ENCODE measurements at regions not wholly inside any gene's neighbourhood (a gene's known extent, or its start where the extent isn't known, plus 50 kb on each side); places are given as distances from the start of the nearest gene placed in this dataset.
"Not testable (repeated sequence)": the region's sequence is repeated elsewhere in the genome, so short reads cannot be mapped to it uniquely, and the experiment has no call there.

DNA sequence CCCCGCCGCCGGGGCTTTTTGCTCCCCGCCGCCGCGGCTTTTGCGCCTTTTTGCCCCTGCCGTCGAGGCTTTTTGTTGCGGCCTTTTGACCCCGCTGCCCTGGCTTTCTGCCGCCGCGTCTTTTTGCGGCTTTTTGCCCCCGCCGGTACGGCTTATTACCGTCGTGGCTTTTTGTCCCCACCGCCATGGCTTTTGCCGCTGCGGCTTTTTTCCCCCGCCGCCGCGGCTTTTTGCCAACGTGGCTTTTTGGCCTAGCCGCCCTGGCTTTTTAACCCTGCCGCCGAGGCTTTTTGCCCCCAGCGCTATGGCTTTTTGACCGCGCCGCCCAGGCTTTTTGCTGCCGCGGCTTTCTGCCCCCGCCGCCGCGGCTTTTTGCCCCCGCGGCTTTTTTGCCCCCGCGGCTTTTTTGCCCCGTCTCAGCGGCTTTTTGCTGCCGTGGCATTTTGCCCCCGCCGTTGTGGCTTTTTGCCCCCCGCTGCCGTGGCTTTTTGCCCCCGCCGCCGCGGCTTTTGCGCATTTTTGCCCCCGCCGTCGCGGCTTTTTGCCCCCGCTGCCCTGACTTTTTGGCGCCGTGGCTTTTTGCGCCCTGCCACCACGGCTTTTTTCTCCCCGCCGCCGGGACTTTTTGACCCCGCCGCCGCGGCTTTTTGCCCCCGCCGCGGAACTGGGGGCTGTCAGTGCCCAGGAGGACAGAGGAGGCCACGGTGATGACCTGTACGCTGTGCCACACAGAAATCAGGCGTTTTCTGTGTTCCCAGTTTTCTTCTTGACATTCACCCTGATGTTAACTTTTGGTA is 4828.5 kb upstream of the OR11H1 start:
- H3K4me3 Mint-ChIP-seq; H3K9me3 Mint-ChIP-seq (ENCODE audit: low read depth); POLR2A ChIA-PET; H3K36me3 Mint-ChIP-seq (ENCODE audit: low read depth); H3K27me3 Mint-ChIP-seq; CTCF ChIA-PET; ATAC-seq; intact Hi-C loops (cut with DNase I, micrococcal nuclease); H3K27ac Mint-ChIP-seq; DNase-seq; H3K4me1 Mint-ChIP-seq: not testable (repeated sequence)

DNA sequence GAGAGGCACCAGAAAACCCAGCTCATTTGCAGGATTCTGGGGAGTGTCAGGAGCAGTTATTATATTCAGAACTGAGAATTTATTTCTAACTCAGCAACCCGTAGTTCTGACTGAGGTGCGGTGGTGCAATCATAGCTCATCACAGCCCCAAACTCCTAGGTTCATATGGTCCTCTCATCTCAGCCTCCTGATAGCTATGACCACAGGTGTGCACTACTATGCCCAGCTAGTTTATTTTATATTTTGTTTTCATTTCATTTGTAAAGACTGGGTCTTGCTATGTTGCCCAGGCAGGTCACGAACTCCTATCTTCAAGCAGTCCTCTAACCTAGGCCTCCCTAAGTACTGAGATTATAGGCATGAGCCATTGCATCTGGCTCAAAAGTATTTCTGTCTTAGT is 4819.8 kb upstream of the OR11H1 start:
- H3K27me3 Mint-ChIP-seq; H3K4me3 Mint-ChIP-seq; H3K27ac Mint-ChIP-seq; DNase-seq; ATAC-seq; H3K36me3 Mint-ChIP-seq (ENCODE audit: low read depth); H3K4me1 Mint-ChIP-seq; H3K9me3 Mint-ChIP-seq (ENCODE audit: low read depth); intact Hi-C loops (cut with DNase I, micrococcal nuclease); CTCF ChIA-PET; POLR2A ChIA-PET: not testable (repeated sequence)

DNA sequence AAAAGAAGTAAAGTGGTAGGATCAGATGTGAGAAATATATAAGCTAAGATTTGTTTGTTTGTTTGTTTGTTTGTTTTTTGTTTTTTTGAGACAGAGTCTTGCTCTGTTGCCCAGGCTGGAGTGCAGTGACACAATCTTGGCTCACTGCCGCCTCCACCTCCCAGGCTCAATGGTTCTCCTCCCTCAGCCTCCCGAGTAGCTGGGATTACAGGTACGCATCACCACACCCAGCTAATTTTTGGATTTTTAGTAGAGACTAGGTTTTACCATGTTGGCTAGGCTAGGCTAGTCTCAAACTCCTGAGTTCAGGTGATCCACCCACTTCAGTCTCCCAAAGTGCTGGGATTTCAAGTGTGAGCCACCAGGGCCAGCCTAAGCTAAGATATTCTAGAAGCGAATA is 4817.1 kb upstream of the OR11H1 start:
- DNase-seq; H3K4me1 Mint-ChIP-seq; CTCF ChIA-PET; H3K4me3 Mint-ChIP-seq; POLR2A ChIA-PET; H3K27ac Mint-ChIP-seq; intact Hi-C loops (cut with DNase I, micrococcal nuclease); ATAC-seq; H3K36me3 Mint-ChIP-seq (ENCODE audit: low read depth); H3K27me3 Mint-ChIP-seq: not testable (repeated sequence)
- H3K9me3 Mint-ChIP-seq (ENCODE audit: low read depth), result peaks cover 28% of the 10 kb centered on the region

DNA sequence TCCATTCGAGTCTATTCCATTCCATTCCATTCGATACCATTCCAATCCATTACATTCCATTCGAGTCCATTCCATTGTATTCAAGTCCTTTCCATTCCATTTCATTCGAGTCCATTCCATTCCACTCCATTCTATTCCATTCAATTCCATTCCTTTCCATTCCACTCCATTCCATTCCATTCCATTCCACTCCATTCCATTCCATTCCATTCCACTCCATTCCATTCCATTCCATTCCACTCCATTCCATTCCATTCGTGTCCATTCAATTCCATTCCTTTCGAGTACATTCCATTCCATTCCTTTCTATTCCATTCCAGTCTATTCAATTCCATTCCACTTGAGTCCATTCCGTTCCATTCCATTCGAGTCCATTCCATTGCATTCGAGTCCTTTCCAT is 4805.2 kb upstream of the OR11H1 start:
- intact Hi-C loops (cut with DNase I, micrococcal nuclease), result not testable (repeated sequence)

DNA sequence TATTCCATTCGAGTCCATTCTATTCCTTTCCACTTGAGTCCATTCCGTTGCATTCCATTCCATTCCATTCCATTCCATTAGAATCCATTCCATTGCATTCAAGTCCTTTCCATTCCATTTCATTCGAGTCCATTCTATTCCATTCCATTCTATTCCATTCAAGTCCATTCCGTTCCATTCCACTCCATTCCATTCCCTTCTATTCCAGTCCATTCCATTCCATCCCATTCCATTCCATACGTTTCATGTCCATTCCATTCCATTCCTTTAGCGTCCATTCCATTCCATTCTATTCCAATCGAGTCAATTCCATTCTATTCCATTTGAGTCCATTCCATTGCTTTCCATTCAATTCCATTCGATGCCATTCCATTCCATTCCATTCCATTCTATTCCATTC is 4804.0 kb upstream of the OR11H1 start:
- ATAC-seq; POLR2A ChIA-PET; H3K27ac Mint-ChIP-seq; H3K27me3 Mint-ChIP-seq; H3K4me1 Mint-ChIP-seq; CTCF ChIA-PET; intact Hi-C loops (cut with DNase I, micrococcal nuclease); H3K4me3 Mint-ChIP-seq; DNase-seq: not testable (repeated sequence)
- Mint-ChIP-seq H3K36me3 (ENCODE audit: low read depth) (peaks cover 74% of the 10 kb centered on the region), H3K9me3 (ENCODE audit: low read depth) (peaks cover 92% of the 10 kb centered on the region)

More for the DNA sequence above, 4805.2 kb upstream of the OR11H1 start:
- POLR2A ChIA-PET, H3K27ac Mint-ChIP-seq, CTCF ChIA-PET, H3K4me1 Mint-ChIP-seq, DNase-seq, H3K4me3 Mint-ChIP-seq, H3K27me3 Mint-ChIP-seq, ATAC-seq: not testable (repeated sequence)
- Mint-ChIP-seq H3K9me3 (ENCODE audit: low read depth) (peaks cover 92% of the 10 kb centered on the region), H3K36me3 (ENCODE audit: low read depth) (peaks cover 71% of the 10 kb centered on the region)

DNA sequence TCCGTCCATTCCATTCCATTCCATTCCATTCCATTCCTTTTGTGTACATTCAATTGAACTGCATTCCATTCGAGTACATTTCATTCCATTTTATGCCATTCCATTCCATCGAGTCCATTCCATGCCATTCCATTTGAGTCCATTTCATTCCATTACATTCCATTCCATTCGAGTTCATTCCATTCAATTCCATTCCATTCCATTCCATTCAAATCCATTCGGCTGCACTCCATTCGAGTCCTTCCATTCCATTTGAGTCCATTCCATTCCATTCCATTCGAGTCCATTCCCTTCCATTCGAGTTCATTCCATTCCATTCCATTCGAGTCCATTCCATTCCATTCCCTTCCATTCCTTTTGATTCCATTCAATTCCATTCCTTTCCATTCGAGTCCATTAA is 4800.6 kb upstream of the OR11H1 start:
- Mint-ChIP-seq H3K9me3 (ENCODE audit: low read depth) (peaks cover 84% of the 10 kb centered on the region), H3K4me1 (no peaks in the 10 kb centered on the region), H3K36me3 (ENCODE audit: low read depth) (peaks cover 62% of the 10 kb centered on the region), H3K27ac (no peak overlapping the region), H3K27me3 (no peaks in the 10 kb centered on the region), H3K4me3 (no peak overlapping the region)
- DNase-seq (no peak), ATAC-seq (no peak)
- intact Hi-C loops (cut with DNase I, micrococcal nuclease), result no loop called here
- CTCF ChIA-PET, result no interaction called here
- POLR2A ChIA-PET, result no interaction called here

DNA sequence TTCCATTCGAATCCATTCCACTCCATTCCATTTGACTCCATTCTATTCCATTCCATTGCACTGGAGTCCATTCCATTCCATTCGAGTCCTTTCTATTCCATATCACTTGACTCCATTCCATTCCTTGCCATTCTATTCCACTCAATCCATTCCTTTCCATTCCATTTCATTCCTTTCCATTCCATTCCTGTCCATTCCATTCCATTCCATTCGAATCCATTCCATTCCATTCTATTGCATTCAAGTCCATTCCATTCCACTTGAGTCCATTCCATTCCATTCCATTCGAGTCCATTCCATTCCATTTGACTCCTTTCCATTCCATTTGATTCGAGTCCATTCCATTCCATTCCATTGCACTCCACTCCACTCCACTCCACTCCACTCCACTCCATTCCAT is 4798.0 kb upstream of the OR11H1 start:
- H3K27me3 Mint-ChIP-seq; H3K4me3 Mint-ChIP-seq; DNase-seq; ATAC-seq; H3K27ac Mint-ChIP-seq; H3K4me1 Mint-ChIP-seq; intact Hi-C loops (cut with DNase I, micrococcal nuclease); POLR2A ChIA-PET: not testable (repeated sequence)
- Mint-ChIP-seq H3K9me3 (ENCODE audit: low read depth) (peaks cover 68% of the 10 kb centered on the region), H3K36me3 (ENCODE audit: low read depth) (peaks cover 49% of the 10 kb centered on the region)
- CTCF ChIA-PET, result interaction anchor here (0.6 kb wide), 1 partner anchor 623 kb away, joined by 3 read pairs; no protein-coding TSS in a partner anchor

DNA sequence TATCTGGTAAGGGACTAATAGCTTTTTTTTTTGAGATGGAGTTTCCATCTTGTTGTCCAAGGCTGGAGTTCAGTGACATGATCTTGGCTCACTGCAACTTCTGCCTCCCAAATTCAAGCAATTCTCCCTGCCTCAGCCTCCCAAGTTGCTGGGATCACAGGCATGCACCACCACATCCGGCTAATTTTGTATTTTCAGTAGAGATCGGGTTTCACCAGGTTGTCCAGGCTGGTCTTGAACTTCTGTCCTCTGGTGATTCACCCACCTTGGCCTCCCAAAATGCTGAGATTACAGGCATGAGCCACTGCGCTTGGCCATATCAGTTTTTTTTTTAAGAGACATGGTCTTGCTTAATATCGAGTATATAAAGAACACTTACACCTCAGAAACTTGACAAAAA is 4797.3 kb upstream of the OR11H1 start:
- H3K4me3 Mint-ChIP-seq; H3K4me1 Mint-ChIP-seq; H3K27me3 Mint-ChIP-seq; ATAC-seq; intact Hi-C loops (cut with DNase I, micrococcal nuclease); POLR2A ChIA-PET; H3K27ac Mint-ChIP-seq; DNase-seq: not testable (repeated sequence)
- Mint-ChIP-seq H3K9me3 (ENCODE audit: low read depth) (peaks cover 66% of the 10 kb centered on the region), H3K36me3 (ENCODE audit: low read depth) (peaks cover 46% of the 10 kb centered on the region)
- CTCF ChIA-PET, result interaction anchor here (0.6 kb wide), 1 partner anchor 622 kb away, joined by 3 read pairs; no protein-coding TSS in a partner anchor

DNA sequence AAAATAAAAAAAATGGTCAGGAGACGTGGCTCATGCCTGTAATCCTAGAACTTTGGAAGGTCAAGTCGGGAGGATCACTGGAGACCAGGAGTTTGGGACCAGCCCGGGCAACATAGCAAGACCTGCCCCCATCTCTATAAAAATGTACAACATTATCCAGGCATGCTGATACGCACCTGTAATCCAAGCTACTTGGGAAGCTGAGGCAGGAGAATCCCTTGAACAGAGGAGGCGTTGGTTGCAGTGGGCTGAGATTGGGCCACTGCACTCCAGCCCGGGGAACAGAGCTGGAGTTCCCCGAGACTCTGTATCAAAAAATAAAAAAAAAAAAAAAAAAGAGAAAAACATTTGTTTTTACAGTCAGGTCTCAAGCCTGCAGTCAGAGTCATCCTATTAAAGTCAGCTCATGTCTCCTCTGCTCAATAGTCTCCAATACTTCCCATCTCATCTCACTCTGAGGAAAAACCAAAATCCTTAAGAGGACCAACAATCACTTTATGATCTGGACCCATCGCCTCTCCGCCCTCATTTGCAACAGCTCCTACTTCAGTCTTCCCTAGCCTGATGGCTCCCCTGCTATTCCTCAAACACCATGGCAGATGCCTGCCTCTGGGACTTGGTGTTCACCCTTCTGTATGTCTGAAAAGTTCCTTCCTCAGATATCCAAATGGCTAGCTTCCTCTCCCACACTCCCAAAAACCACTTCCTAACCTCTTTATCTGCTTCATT is 4796.6 kb upstream of the OR11H1 start:
- H3K4me1 Mint-ChIP-seq; intact Hi-C loops (cut with DNase I, micrococcal nuclease); ATAC-seq; H3K4me3 Mint-ChIP-seq; POLR2A ChIA-PET; CTCF ChIA-PET; H3K27ac Mint-ChIP-seq; H3K27me3 Mint-ChIP-seq; DNase-seq: not testable (repeated sequence)
- peaks cover 59% of the 10 kb centered on the region for H3K9me3 Mint-ChIP-seq (ENCODE audit: low read depth)
- H3K36me3 Mint-ChIP-seq (ENCODE audit: low read depth), result peaks cover 43% of the 10 kb centered on the region

DNA sequence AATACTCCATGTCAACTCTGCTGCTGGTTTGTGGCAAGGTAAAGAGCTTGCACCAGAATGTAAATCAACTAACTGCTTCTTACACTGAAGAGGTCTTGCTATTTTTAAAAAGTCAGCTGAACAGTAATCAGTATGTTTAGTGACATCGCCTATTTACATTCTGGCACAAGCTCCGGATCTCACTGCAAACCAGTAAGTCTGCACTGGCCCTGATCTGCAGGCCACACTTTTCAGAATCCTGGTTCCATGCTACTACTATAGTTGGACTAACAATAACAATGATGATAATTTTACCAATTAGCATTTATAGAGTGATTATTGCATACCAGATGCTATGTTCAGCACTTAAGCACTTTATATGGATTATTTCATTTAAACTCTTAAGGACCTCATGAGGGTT is 4792.9 kb upstream of the OR11H1 start:
- ATAC-seq; POLR2A ChIA-PET; DNase-seq; H3K4me1 Mint-ChIP-seq; H3K4me3 Mint-ChIP-seq; intact Hi-C loops (cut with DNase I, micrococcal nuclease); H3K27ac Mint-ChIP-seq; H3K36me3 Mint-ChIP-seq (ENCODE audit: low read depth); H3K27me3 Mint-ChIP-seq; CTCF ChIA-PET: not testable (repeated sequence)
- H3K9me3 Mint-ChIP-seq (ENCODE audit: low read depth), result peaks cover 44% of the 10 kb centered on the region

DNA sequence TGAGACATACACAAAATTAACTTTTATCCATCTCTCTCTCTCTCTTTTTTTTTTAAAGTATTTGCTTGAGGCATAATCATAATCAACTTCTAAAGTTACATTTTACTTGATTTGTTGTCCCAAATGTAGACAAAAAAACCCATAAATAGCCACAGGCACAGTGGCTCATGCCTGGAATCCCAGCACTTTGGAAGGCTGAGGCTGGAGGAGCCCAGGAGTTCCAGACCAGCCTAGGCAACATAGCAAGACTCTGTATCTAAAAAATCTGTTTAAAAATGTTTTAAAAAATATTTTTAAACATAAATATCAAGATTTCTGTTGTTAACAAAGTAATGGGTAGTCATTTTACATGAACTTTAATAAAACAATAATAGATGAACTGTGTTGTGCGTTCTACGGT is 4791.1 kb upstream of the OR11H1 start:
- intact Hi-C loops (cut with DNase I, micrococcal nuclease); DNase-seq; POLR2A ChIA-PET; CTCF ChIA-PET; ATAC-seq; H3K27me3 Mint-ChIP-seq; H3K4me3 Mint-ChIP-seq; H3K4me1 Mint-ChIP-seq; H3K27ac Mint-ChIP-seq; H3K36me3 Mint-ChIP-seq (ENCODE audit: low read depth): not testable (repeated sequence)
- H3K9me3 Mint-ChIP-seq (ENCODE audit: low read depth), result peaks cover 42% of the 10 kb centered on the region

DNA sequence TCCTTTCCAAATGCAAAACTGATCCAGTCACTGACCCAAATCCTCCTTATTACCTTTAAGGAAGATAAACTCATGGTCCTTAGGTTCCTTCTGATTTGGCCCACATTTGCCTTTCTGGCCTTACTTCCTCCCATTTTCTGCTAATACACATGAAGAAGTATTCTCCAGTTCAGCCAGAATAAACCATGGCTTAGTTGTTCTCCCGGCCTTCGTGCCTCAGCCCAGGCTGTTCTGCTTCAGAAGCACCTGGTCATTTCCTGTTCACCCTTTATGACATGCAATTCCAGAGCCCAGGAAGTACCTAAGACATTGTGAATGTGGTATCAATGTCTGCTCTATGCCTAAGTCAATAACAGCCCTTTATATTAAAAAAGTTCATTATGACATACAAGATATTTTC is 4790.1 kb upstream of the OR11H1 start:
- H3K27me3 Mint-ChIP-seq; H3K4me1 Mint-ChIP-seq; intact Hi-C loops (cut with DNase I, micrococcal nuclease); CTCF ChIA-PET; ATAC-seq; POLR2A ChIA-PET; H3K4me3 Mint-ChIP-seq; DNase-seq; H3K27ac Mint-ChIP-seq: not testable (repeated sequence)
- peaks cover 11% of the 10 kb centered on the region for H3K36me3 Mint-ChIP-seq (ENCODE audit: low read depth)
- peaks cover 41% of the 10 kb centered on the region for H3K9me3 Mint-ChIP-seq (ENCODE audit: low read depth)
